CD4-positive, alpha-beta T cell treated with Interleukin-15 for 1 hour (primary cell): ENCODE measurements at regions not wholly inside any gene's neighbourhood (a gene's known extent, or its start where the extent isn't known, plus 50 kb on each side); places are given as distances from the start of the nearest gene placed in this dataset.
"Not testable (repeated sequence)": the region's sequence is repeated elsewhere in the genome, so short reads cannot be mapped to it uniquely, and the experiment has no call there.

Experiments used
- DNase-seq: peaks from one replicate; pipeline ENCODE4 v3.0.0-alpha.2; 2020

DNA sequence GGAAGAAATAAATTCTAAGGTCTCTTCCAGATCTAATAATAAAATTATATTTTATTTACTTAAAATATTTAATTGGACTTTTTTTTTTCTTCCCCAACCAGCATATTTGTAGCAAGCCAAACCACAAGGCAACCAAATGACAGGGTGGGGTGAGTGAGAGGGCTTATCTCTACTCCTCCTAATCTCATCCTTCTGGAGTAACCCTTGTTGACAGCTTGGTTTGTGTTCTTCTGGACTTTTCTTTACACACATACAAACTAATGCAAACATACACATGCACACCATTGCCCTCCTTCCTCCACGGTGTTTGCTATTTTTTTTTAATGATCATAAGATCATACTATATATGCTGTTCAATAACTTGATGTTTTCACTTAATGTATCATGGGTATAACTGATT is 383.1 kb downstream of the DLEU7 start:
- no peak for DNase-seq

DNA sequence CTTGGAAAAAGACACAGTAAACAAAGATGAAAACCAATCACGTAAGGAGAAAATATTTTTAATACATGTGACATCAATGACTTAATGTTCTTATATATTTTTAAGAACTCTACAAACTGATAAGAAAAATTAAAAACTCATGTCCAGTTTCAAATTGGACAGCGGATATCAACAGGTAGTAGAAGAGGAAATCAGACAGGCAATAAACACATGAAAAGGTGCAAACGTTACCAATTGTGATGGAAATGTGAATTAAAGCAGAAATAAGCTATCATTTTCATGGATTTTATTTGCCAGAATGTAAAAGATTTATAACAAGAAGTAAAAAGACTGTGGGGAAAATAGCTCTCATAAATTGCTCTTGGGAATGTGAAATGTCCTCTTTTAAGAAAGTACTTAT is 382.3 kb downstream of the DLEU7 start:
- no peak for DNase-seq

DNA sequence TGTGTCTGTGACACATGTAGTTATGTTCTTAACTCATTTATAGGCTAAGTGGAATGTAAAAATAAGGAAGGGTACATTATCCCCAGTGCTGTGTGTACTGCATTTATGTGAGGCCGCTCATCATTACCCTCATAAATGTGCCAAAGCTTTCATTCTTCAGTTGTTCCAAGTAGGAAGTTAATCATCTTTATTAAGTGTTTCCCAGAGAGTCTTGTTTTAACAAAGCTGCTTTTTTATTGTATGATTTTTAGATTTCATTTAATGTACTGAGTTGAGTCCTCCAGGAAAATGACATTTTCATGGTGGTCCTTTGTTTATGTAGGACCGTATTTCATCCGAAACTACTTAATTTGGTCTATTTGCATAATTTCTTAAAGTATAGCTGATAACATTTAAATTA is 379.8 kb downstream of the DLEU7 start:
- no peak for DNase-seq

DNA sequence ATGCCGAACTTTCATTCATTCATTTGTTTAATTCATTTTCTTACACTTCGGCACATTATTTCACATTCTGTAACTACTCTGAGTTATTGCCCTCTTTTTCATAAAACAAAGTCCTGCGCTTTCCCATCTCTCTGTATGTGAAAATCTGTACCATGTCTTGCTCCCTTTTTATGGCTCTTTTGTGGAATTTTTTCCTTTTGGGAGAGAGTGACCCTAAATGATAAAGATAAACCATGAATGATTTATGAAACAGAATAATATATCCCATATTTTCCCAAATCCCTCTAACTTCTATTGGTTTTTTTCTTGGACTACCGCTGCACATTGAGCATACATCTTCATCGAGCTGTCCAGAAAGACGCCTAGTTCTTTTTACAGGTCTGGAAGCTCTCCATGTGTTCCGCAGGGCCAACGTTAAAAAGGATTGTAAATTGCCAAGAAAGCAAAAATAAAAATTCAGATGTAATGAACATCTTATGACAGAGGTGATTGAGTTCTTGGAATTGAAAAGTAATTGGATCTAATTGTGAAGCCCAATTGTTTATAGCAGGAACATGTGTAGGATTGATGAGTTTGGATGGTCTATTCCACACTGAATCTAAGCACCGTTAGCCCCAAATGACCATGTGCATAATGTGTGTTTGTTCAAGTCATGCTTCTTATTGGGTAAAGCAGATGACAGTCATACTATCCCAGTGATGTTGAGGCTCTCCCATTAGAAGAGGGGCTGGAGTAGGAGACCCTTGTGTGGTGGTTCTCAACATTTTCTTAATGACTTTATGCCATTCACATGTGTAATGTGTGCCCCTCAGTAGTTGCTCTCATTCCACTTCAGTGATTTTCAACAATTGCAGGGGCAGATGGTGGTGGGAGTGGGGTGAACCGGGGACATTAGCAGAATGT is 378.9 kb downstream of the DLEU7 start:
- no peak for DNase-seq

DNA sequence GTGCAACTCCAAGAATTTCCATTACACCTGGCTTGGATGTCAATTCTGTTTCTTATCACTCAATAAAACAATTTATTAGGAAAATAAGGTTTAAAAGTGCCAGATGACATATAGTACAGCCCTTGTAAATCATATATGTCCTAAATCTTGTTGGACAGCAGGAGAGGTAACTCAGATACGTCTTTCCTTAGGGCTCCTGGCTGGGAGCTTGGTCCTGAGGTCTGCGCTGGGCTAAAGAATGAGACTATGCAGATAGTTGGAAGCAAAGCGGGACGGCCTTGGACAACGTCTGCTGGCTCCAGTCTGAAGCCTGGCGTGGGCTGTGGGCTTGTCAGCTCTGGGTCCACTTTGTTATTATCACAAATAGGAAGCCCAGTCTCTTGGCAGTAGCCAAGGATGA is 377.0 kb downstream of the DLEU7 start:
- DNase-seq, result no peak

DNA sequence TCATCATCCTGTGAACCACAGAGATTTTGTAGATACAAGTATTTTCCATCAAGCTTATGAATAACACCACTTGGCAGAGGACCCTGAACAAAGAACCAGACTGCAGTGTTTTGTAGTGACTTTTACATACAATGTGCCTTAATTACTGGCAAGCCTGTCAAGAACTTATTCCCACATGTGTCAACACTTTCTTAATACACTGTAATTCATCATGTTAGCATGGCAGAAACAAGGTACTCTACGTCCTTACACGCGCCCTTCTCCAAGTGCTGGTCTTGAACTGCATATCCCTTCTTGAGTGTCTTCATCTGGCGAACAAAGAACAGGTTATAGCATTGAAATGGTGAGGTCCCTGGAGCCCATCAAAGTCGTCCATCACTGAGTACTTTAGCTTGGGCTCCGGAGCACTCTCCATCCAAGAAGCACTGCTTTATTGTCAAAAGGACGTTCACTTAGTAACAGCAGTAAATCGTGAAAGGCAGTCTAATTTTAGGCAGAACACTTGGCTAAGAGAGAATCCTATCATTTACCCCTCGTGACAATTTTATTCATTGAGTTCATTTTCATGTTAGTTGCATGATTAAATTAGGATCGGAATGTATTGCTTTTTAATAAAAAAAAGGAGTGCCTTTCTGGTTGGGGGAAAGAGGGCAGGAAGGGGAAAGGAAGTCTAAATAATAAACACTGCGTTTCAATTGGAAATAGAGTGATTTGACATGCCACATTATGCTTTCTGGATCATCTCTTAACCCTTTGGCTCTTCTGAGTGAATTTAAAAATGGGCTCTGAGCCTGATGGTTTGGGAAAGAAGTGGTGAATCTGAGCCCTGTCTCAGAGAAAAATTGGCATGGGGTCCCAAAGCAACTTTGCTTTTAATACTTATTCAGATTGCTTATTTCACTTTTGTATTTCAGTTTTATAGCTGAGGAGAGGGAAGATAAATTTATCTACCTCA is 376.1 kb downstream of the DLEU7 start:
- no peak for DNase-seq

DNA sequence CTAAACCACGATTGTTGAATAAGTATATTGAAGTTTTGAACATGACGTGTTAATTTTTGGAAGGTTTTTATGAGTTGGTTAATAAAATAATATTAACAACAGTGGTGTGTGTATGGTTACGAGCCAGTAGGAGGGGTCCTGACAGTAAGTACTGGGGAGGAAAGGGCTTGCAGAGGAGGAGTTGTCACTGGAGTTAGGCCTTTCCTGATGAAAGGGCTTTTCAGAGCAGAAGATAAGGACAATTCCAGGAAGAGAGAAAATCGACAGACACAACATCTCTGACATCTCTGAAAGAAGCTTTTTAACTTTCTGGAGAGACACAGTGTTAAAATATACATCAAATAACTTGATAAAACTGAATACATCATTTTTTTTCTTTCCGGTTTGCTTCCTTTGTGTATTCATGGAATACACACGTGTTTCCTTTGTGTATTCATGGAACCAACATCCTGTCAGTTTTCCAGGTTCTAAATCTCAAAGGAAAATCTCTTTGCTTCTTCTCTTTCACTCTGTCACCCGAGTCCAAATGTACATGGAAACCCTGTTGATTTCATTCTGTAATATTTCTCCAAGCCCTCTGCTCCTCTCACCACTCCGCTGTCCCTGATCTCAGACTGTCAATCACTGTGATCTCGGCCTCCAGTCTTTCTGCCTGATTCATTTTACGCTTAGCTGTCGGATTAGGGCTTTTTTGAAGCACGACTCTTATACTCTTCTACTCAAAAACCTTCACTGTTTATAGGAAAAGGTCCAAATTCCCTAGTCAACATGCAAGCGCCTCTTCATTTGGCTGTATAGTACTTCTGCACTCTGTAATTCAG is 374.4 kb downstream of the DLEU7 start:
- DNase-seq, result no peak

DNA sequence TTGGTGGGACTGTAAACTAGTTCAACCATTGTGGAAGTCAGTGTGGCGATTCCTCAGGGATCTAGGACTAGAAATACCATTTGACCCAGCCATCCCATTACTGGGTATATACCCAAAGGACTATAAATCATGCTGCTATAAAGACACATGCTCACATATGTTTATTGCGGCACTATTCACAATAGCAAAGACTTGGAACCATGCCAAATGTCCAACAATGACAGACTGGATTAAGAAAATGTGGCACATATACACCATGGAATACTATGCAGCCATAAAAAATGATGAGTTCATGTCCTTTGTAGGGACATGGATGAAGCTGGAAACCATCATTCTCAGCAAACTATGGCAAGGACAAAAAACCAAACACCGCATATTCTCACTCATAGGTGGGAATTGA is 370.4 kb downstream of the DLEU7 start:
- DNase-seq, result not testable (repeated sequence)

DNA sequence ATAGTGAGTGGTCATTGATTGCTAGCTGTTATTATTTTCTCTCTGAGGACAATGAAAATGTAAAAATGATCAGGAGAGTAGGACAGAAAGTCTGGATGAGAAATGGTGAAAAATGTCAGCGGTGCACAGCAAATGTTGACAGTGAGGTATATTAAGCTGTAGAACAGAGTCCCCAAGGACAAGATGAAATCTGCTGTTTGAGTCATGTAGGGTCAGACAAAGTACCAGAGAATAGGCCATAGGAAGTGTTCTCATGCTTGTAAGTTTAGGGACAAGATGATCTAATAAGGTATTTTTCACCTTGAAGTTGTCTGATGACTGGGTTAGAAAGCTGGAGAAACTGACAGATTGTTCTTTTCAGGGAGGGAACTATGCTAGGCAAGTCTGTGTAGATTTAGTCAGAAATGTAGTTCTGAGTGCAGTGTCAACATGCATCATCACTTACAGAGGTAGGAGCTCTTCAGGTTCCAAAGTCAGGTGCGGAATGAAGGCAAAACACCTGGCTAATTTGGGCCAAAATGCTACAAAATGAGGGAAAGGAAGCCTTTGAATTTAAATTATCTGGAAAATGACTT is 369.3 kb downstream of the DLEU7 start:
- DNase-seq, result no peak

DNA sequence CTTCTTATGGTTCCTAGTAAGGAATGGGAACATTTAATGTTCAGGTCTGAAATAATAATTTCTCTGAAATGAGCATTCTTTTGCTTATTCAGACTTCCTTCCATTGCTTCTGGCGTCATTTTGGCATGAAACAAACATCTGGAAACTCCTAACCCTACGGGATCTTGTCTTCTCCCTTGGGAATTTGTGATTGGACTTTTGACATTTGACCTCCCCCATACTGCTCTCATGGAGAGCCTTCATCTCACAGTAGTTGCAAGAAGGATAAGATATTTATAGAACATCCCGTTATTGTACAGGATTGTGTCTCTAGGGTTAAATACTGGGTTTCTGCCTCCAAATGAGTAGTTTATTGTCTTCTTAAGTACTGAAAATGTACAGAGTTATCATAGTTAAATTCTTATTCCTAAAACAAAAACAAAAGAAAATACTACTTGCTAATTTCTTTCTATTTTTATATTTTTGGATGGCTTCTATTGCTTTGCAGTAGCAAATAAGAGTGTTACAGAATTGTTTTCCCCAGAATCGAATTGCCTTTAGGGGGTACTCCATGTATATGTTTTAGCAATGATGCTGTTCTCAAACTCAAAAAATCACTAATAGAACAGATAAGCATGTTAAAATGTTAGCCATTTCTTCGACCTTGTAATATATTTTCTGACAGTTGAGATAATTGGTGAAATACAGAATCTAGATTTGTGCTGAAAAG is 366.8 kb downstream of the DLEU7 start:
- DNase-seq, result no peak

DNA sequence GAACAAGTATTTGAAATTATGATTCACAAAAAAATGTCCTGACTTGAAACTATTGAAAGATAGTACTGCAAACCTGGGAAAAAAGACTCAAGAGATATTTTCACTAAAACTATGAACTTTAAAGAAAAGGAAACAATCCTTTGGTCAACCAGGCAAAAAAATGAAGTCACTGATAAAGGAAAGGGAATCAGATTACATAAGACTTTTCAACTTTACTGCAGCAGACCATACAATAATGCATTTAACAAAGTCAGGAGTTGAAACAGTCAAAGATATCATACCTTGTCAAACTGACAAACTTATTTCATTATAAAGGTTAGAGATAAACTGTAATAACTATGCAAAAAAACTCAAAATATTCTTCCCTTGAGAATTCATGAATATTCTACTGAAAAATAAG is 361.6 kb downstream of the DLEU7 start:
- DNase-seq, result no peak

DNA sequence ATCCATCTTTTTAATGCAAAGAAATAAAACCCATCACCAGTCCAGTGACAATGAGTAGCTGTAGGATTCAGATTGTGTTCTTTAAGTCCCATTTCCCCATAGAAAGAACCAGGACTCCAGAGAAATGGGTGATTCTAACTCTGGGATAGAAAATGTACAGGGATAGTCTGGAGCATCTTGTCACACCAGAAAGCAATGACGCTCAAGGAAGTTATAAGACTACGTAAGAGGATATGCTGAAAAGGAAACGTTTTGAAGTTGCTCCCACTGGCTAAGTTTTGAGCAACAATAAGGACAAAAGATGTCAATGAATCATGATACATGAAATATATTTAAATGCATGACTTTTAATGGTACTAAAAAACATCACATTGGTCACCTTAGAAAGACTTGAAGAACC is 360.1 kb downstream of the DLEU7 start:
- no peak for DNase-seq

DNA sequence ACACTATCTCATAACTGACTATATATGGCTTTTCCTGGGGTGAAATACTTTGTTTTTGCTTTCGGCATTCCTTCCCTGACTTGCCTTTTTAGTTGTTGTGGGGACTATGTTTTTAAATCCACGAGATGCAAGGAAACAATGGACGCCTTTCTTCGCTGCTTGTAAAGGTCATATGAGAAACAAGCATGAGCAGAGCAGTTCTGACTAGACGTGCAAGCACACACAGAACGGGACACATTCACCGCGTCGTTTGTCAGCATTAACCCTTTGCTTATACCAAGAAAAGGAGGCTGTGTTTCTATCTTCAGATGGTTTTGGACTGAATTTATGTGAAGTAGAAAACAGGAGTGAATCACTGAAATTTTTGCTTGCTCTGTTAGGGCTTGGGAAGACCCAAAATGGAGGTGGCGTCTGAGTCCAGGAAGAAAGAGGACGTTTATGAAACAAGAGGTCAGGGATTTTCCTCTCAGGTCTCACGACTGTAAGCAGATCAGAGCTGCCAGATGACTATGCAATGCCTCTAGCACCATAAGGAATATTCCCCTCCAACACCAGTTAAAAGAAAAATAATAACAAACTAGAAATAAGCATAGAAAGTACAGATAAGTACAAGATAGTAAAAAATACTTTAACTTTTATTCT is 358.9 kb downstream of the DLEU7 start:
- DNase-seq, result no peak

DNA sequence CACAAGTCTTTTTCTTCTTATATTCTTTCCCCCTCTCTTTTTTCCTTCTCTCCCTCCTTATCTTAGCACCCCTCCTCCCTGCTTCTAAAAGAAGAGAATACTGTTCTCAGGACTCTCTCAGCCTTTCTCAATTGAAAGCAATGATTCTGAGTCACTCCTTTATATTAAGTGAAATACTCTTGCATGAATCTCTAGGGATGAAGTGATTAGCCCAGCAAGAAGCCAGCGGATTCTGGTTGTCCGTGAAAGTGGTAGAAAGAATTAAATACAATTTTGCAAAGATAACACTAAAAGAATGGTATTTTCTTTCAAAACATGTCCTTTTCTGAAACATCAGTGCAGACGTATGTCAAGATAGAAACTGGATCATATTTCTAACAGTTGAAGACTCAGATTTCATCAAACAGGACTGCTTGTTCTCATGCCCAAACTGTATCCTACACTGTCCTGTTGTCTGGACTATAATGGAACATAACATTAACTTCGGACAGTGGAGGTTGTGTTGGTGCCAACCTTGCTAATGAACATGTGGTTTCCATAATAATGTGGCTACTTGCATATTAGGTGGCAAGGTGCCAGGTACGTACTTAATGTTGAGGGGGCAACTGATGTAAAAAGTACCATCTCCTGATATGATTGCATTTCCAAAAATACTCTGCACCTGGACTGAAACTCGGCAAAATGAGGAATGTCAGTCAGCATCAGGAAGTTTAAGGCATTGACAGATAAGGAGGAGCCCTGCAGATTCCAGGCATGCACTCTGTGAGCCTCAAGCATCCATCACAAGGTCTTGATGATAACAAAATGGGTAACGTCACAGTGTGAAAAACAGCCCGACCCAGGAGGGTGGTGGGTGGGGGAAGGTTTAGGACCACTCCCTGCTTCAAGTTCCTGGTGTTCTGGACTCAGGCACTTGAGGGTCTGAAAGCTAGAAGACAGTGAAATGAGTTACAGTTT is 357.2 kb downstream of the DLEU7 start:
- DNase-seq, result no peak

DNA sequence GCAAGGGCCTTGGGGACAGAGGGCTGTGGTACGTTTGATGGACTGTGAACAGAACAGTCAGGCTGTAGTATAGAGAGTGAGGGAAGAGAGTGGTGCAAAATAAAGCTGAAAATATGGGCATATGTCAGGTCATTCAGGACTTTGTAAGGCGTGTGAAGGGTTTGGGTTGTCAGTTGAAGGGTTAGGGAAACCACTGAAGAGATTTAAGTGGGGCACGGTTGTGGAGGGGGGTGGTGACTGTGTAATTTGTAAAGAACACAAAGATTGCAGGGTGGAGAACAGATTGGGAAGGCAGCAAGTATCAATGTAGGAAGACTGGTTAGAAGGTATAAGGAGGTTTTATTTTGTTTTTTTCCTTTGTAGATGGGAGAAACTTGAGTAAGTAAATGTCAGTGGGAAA is 349.8 kb downstream of the DLEU7 start:
- DNase-seq, result no peak

DNA sequence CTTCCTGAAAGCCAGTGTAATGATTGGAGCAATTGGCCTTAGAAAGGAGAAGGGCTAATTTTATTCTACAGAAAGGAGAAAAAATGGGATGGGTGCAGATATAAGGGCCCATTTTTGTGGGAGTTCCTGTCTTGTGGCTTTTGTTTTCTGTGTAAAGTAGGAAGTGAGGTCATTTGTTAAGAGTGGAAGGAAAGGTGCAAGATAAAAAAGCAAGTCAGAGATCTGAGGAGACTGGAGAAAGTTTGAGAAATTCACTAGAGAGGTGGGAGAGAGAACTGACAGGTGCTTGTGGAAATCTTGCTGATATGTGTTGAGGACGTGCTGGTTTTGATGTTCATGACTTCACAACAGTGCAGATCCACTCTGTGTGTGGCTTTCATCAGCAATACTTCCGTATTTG is 349.4 kb downstream of the DLEU7 start:
- DNase-seq, result no peak

DNA sequence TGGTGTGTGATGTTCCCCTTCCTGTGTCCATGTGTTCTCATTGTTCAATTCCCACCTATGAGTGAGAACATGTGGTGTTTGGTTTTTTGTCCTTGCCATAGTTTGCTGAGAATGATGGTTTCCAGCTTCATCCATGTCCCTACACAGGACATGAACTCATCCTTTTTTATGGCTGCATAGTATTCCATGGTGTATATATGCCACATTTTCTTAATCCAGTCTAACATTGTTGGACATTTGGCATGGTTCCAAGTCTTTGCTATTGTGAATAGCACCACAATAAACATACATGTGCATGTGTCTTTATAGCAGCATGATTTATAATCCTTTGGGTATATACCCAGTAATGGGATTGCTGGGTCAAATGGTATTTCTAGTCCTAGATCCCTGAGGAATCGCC is 340.3 kb downstream of the DLEU7 start:
- DNase-seq, result not testable (repeated sequence)

DNA sequence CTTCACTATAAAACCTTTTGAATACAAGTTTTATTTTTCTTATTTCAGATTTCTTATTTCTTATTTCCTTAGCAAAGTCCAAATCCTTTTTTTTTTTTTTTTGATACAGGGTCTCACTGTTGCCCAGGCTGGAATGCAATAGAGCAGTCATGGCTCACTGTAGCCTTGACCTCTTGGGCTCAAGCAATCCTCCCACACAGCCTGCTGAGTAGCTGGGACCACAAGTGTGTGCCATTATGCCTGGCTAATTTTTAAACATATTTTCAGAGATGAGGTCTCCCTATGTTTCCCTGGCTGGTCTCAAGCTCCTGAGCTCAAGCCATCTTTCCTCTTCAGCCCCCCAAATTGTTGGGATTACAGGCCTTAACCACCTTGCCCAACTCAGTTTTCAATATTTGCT is 334.3 kb downstream of the DLEU7 start:
- no peak for DNase-seq

DNA sequence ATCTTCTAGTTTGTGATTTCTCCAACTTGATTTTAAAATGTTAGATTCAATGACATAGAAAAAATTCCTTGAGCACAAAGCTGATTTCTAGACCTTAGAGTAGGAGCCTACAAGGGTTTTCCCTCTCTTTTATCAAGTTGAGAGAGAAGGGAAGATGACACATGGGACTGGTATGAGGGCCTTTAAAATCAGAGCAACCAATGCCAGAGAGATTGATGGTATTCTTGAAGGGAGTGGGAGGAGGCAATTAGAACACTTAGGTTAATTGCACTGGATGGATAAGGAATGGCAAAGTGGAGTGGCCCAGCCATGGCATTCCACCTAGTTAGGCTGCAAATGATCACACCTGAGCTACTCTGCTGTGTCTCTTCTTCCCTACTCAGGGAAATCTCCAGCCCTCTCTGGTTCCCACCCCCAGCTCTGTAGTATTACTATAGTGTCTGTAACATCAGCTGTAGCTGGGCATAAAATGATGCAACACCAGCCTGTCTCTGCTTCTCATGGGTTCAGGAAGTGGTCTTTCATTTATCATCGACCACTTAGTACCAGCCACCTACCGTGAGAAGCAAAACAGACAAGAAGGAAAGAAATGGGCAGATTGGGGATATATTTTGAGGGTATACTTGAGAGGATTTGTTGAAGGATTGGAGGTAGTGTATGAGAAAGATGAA is 333.6 kb downstream of the DLEU7 start:
- DNase-seq, result no peak
